DMS153 (cell line): ENCODE measurements at regions not wholly inside any gene's neighbourhood (a gene's known extent, or its start where the extent isn't known, plus 50 kb on each side); places are given as distances from the start of the nearest gene placed in this dataset.
"Not testable (repeated sequence)": the region's sequence is repeated elsewhere in the genome, so short reads cannot be mapped to it uniquely, and the experiment has no call there.

Experiments
- DNase-seq: peaks from one replicate; lab custom pipeline; 2025; lab: John Stamatoyannopoulos, UW

DNA sequence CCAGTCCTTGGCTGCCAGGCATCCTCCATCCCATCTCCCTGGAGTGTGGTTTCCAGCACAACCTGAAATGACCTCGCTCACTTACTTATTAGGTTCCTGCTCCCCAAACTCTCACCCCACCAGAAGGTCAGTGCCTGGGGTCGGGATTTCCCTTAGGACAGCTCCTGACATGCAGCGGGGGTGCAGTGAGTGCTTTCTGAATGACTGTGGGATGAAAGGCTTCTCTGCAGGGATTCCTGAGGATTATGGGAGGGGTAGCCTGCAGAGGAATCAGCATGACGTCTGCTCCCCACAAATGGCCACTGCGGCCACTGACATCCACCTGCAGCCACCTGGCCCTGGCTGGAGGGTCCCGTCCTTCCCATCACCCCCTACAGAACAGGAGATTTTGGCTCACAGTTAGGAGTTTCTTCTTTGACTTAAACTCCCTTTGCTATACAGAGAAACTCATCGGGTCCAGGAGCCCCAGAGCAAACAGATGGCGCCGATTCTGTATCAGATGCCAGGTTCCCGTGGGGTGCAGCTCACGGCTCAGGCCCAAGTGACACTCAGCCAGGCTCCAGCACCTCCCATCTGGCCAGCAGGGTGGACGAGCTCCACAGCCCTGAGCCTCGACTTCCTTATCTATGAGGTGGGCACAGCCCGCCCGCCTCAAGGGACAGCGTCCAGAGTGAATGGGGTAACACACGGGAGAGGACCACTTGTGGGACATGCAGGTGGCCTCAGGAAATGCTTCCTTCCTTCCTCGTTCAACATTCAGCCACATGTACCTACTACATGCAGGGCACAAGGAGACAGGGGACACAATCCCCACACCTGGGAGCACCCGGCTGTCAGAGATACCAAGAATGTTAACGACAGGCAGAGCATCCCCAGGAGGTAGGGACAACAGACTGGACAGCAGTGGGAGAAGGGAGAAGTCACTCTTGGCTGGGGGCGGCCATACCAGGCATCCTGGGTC lies 69.8 kb downstream of the RMI2 start:
- no peak for DNase-seq

DNA sequence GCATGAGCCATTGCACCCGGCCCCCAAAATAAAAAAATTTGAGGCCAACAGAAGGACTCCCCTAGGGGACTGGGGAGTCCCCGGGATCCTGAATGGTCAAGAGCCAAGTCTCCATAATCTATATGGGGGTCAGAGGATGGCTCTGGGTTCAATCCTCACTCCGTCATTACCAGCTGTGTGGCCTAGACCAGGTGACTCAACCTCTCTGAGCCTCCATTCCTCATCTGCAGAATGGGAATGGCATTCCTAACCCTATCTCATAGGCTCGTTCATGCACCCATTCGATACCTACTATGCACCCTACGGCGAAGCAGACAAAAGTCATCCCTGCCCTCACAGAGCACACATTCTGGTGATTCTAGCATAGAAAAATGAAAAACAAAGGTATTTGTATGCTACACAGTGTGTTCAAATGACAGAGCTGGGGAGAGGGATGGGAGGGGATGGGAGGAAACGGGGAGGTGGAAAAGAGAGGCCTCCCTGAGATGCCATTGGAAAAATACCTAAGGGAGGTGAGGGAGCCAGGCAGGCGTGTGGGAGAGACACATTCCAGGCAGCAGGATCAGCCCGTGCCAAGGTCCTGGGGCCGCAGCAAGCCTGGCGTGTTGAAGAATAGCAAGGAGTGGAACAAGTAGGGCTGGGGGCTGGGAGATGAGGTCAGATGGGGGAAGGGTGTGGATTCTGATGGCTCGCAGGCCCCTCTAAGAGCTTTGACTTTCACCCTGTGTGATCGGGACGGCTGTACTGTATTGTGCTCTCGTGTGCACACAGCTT lies 71.2 kb downstream of the RMI2 start:
- no peak for DNase-seq

DNA sequence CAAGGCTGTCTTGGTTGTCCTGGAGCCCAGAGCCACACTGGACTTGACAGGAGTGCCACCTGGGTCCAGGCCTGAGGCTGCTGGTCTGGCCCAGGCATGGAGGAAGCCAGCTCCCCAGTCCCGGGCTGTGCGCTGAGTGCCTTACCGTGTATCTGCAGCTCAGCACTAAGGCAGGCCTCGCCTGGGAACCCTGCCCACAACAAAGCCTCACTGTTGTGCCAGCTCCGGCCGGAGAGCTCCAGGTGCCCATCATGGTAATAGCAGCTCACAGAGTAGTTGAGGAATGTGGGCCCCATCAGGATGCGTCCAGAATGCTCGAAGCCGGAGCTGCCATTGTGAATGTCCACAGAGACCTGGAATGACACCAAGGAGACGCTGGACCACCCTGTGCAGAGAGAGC lies 72.2 kb downstream of the RMI2 start:
- DNase-seq = no peak

DNA sequence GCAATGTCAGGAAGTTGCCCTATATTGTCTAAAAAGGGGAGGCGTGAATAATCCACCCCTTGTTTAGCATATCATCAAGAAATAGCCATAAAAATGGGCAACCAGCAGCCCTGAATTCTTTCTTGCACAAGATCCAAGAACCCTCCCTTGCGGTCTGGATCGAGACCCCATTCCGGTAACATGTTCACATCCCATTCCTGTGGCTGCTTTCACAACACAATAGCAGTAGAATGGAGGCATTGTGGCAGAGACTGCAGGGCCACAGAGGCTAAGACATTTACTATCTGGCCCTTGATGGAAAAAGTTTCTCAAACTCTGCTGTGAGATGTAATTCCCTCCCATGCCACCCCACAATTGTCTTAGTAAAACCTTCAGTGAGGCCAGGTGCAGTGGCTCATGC lies 73.2 kb downstream of the RMI2 start:
- DNase-seq = no peak

DNA sequence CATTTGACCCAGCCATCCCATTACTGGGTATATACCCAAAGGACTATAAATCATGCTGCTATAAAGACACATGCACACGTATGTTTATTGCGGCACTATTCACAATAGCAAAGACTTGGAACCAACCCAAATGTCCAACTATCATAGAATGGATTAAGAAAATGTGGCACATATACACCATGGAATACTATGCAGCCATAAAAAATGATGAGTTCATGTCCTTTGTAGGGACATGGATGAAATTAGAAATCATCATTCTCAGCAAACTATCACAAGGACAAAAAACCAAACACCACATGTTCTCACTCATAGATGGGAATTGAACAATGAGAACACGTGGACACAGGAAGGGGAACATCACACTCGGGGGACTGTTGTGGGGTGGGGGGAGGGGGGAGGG lies 74.8 kb downstream of the RMI2 start:
- not testable (repeated sequence) for DNase-seq

DNA sequence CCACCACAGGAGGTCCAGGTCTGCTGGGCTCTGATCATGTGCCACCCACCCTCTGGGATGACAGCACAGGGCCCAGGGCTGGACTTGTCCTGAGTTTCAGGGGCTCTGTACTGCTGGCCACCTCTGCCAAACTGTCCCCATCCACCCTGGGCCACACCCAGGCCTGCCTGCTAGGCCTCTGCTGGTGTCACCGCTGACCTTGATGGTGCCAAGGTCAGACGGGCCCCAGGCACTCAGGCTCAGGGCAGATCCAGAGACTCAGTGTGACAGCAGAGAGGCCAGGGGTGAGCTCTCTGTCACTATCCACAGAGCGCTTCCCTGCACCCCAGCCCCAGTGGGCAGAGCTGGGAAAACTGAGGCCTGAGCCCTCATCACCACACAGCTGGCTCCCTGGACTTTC lies 75.6 kb downstream of the RMI2 start:
- no peak for DNase-seq

DNA sequence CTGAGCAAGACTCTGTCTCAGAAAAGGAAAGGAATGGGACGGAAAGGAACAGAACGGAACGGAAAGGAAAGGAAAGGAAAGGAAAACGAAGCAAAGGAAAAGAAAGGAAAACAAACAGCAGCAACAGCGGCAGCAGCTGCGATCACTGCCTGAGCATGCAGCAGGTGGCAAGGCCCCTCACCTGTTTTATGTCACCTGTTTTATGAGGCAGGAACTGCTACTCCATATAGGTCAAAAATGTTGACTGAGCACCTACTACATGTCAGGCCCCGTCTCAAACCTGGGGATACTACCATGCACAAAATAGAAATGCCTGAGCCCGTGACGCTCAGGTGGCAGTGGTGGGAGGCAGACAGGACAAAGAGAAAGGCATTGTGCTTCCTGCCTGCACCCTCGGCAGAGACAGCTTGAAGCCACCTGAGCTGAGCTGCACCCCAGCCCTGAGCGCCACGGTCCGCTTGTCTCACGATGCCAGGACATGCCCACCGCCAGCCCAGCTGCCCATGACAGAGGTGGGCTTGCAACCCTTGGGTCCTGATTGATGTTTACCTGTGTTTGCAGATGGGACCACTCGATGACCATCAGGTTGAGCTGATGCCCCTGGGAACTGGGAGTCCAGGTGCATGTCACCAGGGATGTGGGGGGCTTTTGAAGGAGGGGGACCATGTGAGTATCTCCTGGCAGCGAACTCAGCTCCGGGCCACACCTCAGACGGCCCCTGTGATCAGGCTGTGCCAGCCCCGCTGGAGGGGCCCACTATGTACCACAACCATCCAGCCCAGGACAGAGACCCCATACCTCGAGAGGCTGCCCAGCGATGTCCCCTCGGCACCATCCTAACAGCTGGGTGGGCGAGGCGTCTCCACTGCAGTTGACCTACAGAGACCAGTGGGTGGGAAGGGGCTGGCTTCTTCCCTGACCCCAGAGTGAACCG lies 77.4 kb downstream of the RMI2 start:
- no peak for DNase-seq

DNA sequence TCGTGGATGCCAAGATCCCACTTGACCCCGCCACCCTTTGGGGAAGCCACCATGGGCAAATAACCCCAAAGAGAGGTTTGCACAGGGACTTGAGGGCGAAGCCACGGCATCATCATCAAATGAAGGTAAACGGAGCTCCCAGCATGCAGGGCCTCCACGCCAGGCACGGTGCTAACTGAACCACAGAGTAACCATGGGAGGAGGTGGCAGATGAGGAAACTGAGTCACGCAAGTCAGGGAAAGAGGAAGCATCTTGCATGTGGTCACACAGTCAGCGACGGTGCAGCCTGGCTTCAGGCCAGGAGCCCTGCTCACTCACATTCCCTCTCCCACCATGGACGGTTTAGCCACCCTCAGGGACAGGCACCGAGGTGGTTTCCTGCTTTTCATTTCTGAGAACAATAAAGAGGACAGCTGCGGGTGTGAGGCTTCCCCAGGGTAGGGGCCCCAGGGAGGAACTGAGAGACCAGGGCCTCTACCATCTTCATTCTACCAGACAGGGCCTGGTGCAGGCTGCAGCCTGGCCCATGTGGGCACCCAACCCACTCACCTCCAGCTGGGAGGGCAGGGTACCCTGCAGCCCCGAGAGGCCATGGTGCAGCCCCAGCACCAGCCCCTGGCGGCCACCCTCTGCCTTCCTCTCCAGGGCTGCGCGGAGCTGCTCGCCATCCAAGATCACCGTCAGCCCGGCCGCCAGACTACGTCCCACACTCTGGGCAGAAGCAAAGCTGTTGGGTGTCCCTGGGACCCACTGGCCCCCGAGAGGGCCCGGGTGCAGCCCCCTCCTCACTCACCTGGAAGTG lies 78.3 kb downstream of the RMI2 start:
- DNase-seq = no peak

DNA sequence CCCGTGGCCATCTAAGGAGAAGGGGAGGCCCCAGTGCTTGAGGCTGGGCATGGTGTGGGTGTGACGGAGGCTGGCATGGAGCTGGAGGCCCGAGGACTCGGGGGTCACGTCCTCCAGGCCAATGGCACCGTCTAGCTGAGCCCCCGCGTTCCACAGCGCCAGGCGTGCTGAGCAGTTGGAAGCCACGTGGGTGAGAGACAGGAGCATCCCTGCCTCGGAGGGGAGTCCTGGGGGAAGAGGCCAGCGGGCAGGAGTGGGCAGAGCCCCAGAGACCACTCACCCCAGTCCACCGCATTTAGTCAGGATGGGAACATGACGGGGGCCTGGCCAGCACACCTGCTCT lies 78.8 kb downstream of the RMI2 start:
- no peak for DNase-seq

DNA sequence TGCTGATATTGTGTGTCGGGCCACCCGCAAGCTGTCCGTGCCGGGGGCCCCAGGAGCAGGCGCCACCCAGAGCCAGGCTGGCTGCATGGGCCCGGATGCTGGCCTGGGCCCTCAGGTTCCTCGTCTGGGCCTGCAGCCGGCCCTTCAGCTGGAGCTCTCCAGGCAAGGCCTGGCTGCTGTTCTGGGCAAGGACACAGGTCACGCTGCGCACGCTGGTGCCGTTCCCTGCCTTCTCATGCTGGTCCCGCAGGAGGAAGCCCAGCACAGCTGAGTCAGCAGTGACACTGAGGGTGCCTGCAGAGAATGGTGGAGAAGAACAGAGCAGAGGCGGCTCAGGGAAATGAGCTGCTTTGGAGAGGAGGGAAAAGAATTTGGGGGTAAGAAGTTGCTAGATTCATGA lies 79.9 kb downstream of the RMI2 start:
- no peak for DNase-seq

DNA sequence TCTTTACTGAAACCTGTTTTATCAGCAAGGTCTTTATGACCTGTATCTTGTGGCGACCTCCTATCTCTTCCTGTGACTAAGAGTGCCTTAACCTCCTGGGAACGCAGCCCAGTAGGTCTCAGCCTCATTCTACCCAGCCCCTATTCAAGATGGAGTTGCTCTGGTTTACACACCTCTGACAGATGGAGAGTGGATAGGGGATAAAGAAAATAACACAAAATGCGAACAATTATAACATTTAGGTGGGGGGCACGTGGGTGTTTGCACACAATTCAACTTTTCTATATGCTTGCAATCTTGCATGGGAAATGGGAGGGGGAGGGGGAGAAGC lies 83.3 kb downstream of the RMI2 start:
- DNase-seq = no peak

DNA sequence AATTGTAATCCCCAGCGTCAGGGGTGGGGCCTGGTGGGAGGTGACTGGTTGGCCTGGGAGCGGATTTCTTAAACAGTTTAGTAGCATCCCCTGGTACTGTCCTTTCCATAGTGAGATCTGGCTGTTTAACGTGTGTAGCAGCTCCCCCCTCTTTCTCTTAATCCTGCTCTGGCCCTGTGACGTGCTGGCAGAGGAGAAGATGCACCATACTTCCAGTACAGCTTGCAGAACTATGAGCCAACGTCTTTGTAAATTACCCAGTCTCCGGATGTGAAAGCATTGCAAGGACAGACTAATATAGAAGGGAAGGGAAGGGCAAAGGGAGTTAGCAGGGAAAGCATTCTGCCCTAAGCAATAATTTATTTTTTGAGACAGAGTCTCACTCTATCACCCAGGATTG lies 83.9 kb downstream of the RMI2 start:
- DNase-seq = no peak

DNA sequence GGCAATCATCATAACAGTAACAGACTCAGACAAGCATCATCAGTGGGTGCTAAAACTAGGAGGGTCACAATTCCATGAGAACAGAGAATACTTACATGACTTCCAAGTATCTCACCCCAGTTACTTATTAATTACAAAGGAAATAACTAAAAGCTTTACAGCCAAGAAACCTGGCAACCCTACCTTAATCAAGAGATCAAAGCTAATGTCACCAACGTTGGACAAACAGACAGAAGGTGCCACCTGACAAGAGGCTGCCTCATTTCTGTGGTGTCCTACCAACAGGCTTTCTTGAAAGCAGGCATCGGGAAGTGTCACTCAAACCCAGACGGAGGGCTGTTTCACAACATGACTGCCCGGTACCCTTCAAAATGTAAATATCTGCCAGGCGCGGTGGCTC lies 84.6 kb downstream of the RMI2 start:
- no peak for DNase-seq

DNA sequence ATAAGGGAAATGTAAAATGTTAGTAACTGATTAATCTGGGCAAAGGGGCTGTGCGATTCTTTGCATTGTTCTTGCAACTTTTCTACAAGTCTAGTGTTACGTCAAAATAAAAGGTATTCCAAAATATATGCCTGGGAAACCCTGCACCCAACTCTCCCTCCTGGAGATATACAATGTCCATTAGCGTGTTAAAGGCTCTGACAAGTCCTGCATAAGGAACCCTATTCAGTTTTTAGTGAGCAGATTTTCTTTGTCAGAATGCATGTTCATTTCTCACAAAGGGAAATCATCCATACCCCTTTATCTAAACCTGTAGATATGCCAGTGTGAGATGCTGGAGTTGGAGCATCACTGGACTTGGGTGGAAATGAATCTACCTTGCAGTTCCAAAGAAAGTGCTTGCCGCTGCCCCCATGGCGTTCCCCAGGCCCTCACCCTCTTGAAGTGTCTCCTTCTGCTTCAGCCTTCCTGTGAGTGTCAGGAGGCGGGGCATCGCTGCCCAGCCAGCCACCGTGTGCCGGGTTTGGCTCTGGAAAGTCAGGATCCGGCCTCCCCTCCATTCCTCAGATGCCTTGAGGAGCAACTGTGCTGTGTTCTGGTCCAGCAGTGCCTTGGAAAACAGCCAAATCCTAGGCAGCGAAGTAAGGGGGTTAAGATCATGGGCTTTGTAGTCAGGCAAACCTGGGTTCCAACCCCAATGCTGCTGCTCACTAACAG lies 85.5 kb downstream of the RMI2 start:
- no peak for DNase-seq

DNA sequence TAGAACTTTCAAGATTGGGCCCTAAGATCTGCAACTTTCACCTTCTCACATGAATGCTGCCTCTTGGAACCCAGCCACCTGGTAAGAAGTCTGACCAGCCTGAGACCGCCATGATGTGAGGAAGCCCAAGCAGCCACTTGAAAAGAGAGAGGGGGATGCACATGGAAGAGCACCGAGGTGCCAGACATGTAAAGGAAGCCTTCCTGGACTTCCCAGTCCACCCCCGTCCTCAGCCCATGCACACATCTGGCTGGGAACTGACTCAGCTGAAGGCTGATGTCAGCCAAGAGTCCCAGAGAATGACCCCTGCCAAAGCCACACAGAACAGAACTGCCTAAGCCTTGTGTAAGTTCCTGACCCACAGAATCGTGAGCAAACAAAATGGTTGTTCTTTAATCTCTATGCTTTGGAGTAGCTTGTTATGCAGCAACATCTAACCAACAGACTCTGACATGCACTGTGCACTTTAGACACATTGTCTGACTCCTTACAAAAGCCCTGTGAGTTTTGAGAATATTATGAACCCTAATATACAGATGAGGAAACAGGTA lies 86.7 kb downstream of the RMI2 start:
- DNase-seq = no peak

DNA sequence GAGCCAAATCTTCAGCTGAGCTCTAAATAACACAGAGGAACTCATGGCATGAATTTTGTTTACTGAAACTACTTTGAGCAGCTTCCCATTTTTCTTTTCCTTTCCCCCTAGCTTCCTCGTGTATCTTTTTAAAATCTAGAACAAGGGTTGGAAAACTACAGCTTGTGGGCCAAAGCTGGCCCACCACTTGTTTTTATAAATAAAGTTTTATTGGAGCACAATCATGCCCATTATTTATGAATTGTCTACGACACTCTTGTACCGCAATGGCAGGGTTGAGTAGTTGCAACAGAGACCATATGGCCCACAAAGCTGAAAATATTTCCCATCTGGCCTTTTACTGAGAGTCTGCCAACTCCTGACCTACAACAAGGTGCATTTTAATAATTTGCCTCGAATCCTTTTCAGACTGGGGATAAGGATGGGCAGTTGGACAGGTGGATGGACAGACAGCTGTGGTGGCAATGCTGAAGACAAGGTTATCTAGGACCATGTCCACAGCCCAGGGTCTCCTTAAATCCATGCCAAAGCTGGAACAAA lies 87.7 kb downstream of the RMI2 start:
- no peak for DNase-seq

DNA sequence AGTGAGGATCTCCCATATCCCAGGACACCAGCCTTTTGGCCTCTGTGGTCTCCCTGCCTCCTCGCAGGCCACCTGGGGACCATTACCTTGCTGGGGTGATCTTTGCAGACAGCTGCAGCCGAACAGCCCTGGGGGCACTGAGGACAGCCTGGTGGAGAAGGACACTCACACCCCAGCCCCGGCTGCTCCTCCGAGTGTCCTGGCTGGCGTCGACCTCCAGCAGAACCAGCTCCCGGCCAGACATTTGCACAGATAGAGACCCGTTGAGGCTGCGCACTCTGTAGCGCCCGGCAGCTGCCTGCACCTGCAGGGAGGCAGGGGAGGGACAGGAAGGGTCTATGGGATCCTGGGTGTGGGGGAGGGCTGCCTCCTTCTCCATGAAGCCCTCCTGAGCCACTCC lies 90.3 kb downstream of the RMI2 start:
- DNase-seq = no peak

DNA sequence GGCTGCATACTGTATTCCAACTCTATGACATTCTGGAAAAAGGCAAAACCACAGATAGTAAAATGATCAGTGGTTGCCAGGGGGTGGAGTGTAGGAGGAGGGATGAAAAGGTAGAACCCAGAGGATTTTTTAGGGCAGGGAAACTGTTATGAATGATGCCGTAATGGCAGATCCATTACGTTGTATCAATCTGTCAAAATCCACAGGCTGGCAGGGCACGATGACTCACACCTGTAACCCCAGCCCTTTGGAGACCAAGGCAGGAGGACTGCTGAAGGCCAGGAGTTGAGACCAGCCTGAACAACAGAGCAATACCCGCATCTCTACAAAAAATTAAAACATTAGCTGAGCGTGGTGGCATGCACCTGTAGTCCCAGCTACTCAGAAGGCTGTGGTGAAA lies 91.8 kb downstream of the RMI2 start:
- no peak for DNase-seq

DNA sequence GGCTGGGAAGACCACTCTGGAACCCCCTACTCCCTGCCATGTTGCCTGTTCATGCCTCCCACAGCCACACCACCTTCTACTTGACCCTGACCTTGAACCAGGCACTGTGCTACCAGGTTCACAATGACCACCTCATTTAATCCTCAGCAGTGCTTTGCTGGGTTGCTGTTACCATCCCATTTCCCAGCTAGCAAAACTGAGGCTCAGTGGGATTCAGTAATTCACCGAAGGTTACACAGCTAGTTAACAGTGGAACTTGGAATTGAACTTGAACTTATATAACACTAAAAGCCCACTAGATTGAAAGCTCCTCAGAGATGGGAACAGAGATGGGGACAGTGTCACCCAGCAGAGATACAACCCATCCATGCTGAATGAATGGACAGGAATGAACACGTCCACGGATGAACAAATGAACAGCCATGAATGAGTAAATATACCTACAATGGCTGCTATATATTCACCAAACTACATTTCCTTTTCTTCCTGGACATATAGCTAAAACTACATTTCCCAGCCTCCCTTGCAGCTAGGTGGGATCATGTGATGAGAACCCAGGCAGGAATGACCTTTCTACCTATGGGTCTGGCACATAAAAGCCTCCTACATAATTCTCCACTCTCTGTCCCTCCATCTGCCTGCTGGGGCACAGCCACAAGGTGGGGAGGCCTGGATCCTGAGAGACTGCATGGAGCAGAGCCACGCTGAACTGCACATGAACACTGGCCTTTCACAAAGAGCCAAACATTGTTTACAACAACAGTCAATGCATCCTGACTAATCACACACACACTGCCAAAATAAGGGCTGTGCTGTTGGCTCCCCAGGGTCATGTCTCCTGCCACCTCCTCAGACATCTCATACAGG lies 94.8 kb downstream of the RMI2 start:
- no peak for DNase-seq

DNA sequence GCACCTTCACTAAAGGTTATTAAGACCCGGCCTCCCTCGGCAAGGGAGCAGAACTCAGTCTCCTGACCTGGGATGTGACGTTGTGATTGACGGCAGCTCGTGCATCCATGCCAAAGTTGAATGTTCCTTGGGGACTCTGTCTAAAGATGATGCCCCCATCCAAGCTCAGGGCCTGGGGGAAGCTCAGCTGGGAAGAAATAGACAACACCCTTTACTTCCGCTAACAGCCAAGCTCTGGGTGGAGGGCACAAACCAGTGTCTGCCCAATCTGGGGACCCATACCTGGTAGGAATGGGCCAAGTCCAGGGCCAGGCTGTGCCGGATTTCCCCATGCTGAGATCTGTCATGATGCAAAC lies 95.4 kb downstream of the RMI2 start:
- DNase-seq = no peak
